ENCODE measurements at regions not wholly inside any gene's neighbourhood (a gene's known extent, or its start where the extent isn't known, plus 50 kb on each side); places are given as distances from the start of the nearest gene placed in this dataset.

DNA sequence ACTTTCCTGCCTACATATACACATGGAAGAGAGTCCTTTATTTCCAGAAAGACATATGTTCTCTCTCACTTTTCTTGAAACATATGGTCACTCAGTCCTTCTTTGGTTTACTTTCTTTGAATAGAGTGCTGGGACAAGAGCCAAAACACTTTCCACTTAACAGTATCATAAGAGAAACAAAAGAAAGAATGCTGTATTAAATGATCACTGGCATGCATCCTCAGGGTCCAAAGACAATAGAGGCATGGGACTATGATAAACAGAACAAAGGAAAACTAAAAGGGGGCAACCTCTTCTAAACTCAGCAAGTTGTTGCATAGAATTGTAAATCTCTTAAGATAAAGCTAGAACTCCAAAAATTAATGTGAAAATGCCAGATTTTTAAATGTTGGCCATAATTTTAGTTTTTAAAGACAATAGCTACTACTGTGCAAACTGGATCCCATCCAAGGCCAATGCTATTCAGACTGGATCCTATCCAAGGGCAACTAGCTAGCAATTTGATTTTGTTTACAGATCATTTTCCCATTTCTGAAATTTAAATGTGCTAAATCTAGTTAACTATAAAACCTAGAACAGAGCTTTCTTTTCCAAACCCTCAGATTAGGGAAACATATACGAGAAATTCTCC, 687.5 kb downstream of the SORCS3 start:
- TF ChIP-seq ZNF384 (IDR thresholded peaks at IDR 0.05) (no peak), SUZ12 (IDR thresholded peaks at IDR 0.05) (no peak), SP1 (IDR thresholded peaks at IDR 0.05) (no peak), ARNT (IDR thresholded peaks at IDR 0.05) (no peak), FOXA1 (IDR thresholded peaks at IDR 0.05) (no peak), TARDBP (IDR thresholded peaks at IDR 0.05) (no peak), BHLHE40 (IDR thresholded peaks at IDR 0.05; ENCODE audit: borderline replicate concordance) (no peak), FOXM1 (IDR thresholded peaks at IDR 0.05; ENCODE audit: borderline replicate concordance) (no peak)

Measured in HEK293T (cell line).